ENCODE measurements at regions not wholly inside any gene's neighbourhood (a gene's known extent, or its start where the extent isn't known, plus 50 kb on each side); places are given as distances from the start of the nearest gene placed in this dataset.

- no peak for TF ChIP-seq FOXP2 (optimal IDR thresholded peaks at IDR 0.05; ENCODE audit: borderline replicate concordance, extremely low read depth, extremely low read length, insufficient read depth)
- no peak for TF ChIP-seq POLR2AphosphoS5 (IDR thresholded peaks at IDR 0.05; ENCODE audit: low read depth, low read length)
- TF ChIP-seq TAF1 (IDR thresholded peaks at IDR 0.05; ENCODE audit: borderline replicate concordance, insufficient read depth, low read length): no peak
- no peak for TF ChIP-seq SIN3A (IDR thresholded peaks at IDR 0.05; ENCODE audit: borderline replicate concordance, insufficient read depth, low read length)
- no peak for TF ChIP-seq REST (IDR thresholded peaks at IDR 0.05; ENCODE audit: insufficient read depth in 1 of 2, low read depth in 2 of 2, low read length in 2 of 2)
Observed at GRCh38 chr15:36177590-36178302, 401.7 kb upstream of the CDIN1 start.

- TF ChIP-seq FOXP2 (optimal IDR thresholded peaks at IDR 0.05; ENCODE audit: borderline replicate concordance, extremely low read depth, extremely low read length, insufficient read depth): no peak
- no peak for TF ChIP-seq REST (IDR thresholded peaks at IDR 0.05; ENCODE audit: insufficient read depth in 1 of 2, low read depth in 2 of 2, low read length in 2 of 2)
- TF ChIP-seq TAF1 (IDR thresholded peaks at IDR 0.05; ENCODE audit: borderline replicate concordance, insufficient read depth, low read length): no peak
- no peak for TF ChIP-seq SIN3A (IDR thresholded peaks at IDR 0.05; ENCODE audit: borderline replicate concordance, insufficient read depth, low read length)
- TF ChIP-seq POLR2AphosphoS5 (IDR thresholded peaks at IDR 0.05; ENCODE audit: low read depth, low read length): no peak
Observed at GRCh38 chr15:36178303-36178633, 401.2 kb upstream of the CDIN1 start.

- TF ChIP-seq POLR2AphosphoS5 (IDR thresholded peaks at IDR 0.05; ENCODE audit: low read depth, low read length): no peak
- no peak for TF ChIP-seq TAF1 (IDR thresholded peaks at IDR 0.05; ENCODE audit: borderline replicate concordance, insufficient read depth, low read length)
- TF ChIP-seq SIN3A (IDR thresholded peaks at IDR 0.05; ENCODE audit: borderline replicate concordance, insufficient read depth, low read length): no peak
- no peak for TF ChIP-seq REST (IDR thresholded peaks at IDR 0.05; ENCODE audit: insufficient read depth in 1 of 2, low read depth in 2 of 2, low read length in 2 of 2)
- TF ChIP-seq FOXP2 (optimal IDR thresholded peaks at IDR 0.05; ENCODE audit: borderline replicate concordance, extremely low read depth, extremely low read length, insufficient read depth): no peak
Observed at GRCh38 chr15:36183201-36183600, 396.2 kb upstream of the CDIN1 start.

GRCh38 chr15:36185438-36185837 is 394.0 kb upstream of the CDIN1 start:
- TF ChIP-seq TAF1 (IDR thresholded peaks at IDR 0.05; ENCODE audit: borderline replicate concordance, insufficient read depth, low read length) (no peak), FOXP2 (optimal IDR thresholded peaks at IDR 0.05; ENCODE audit: borderline replicate concordance, extremely low read depth, extremely low read length, insufficient read depth) (no peak), REST (IDR thresholded peaks at IDR 0.05; ENCODE audit: insufficient read depth in 1 of 2, low read depth in 2 of 2, low read length in 2 of 2) (no peak), POLR2AphosphoS5 (IDR thresholded peaks at IDR 0.05; ENCODE audit: low read depth, low read length) (no peak), SIN3A (IDR thresholded peaks at IDR 0.05; ENCODE audit: borderline replicate concordance, insufficient read depth, low read length) (no peak)
